OCI-LY3 (cell line): ENCODE measurements at regions not wholly inside any gene's neighbourhood (a gene's known extent, or its start where the extent isn't known, plus 50 kb on each side); places are given as distances from the start of the nearest gene placed in this dataset.

ENCODE experiments used
- H2AFZ ChIP-seq: fragments of 200-600, 300-600 bp; shearing (Covaris generic); 2 replicates; pipeline ENCODE4 v1.6.0; 2014; ENCODE audit warnings: antibody characterized with exemption, low read depth, low read length
- H3K27ac ChIP-seq: fragments of 200-600, 300-600 bp; sonication (generic); 2 replicates; pipeline ENCODE4 v1.5.1; 2014; ENCODE audit warnings: mild to moderate bottlenecking, low read length, moderate library complexity, mixed read lengths
- H3K27me3 ChIP-seq: fragments of 200-600, 300-600 bp; sonication (generic); 2 replicates; pipeline ENCODE4 v1.6.1; 2014; ENCODE audit warnings: low read depth, low read length, mixed read lengths
- H3K36me3 ChIP-seq: fragments of 200-600, 300-600 bp; sonication (generic); replicated peaks from 2 replicates; pipeline ENCODE3; 2014; ENCODE audit warnings: low read depth, low read length, mixed read lengths
- H3K4me1 ChIP-seq: fragments of 300-600, 200-600 bp; sonication (generic); 2 replicates; pipeline ENCODE4 v1.6.1; 2014; ENCODE audit warnings: low read length, mixed read lengths
- H3K4me2 ChIP-seq: fragments of 200-600, 300-600 bp; sonication (generic); 2 replicates; pipeline ENCODE4 v1.6.1; 2014; ENCODE audit warnings: low read length, mixed read lengths
- H3K4me3 ChIP-seq: fragments of 300-600, 200-600 bp; sonication (generic); 2 replicates; pipeline ENCODE4 v1.5.1; 2014; ENCODE audit warnings: antibody characterized with exemption, mild to moderate bottlenecking, low read length, moderate library complexity
- H3K79me2 ChIP-seq: fragments of 300-600, 200-600 bp; shearing (Covaris generic); 2 replicates; pipeline ENCODE4 v1.6.1; 2014; ENCODE audit warnings: mild to moderate bottlenecking, low read length, mixed read lengths
- H3K9ac ChIP-seq: fragments of 300-600, 200-600 bp; shearing (Covaris generic); 2 replicates; pipeline ENCODE4 v1.6.0; 2014; ENCODE audit warnings: mild to moderate bottlenecking, low read length, moderate library complexity
- H3K9me3 ChIP-seq: fragments of 200-600, 300-600 bp; shearing (Covaris generic); 2 replicates; pipeline ENCODE4 v1.6.1; 2014; ENCODE audit warnings: low read length, mixed read lengths; ENCODE audit not compliant: insufficient read depth
- H4K20me1 ChIP-seq: fragments of 200-600, 300-600 bp; sonication (generic); 2 replicates; pipeline ENCODE4 v1.6.1; 2016; ENCODE audit warnings: low read length, mixed read lengths; ENCODE audit not compliant: insufficient read depth
- EZH2phosphoT487 ChIP-seq: fragments of 200-600 bp; shearing (Covaris generic); IDR thresholded peaks from 2 replicates; pipeline ENCODE4 v1.6.1; 2018; ENCODE audit warnings: antibody characterized with exemption, mixed run types, low read depth
- TF ChIP-seq, protein P1 (sequence below): fragments of 200-600, 300-600 bp; sonication (generic); IDR thresholded peaks from 2 replicates; pipeline ENCODE4 v1.5.1; 2014; ENCODE audit warnings: antibody characterized with exemption, low read length, low read depth

DNA sequence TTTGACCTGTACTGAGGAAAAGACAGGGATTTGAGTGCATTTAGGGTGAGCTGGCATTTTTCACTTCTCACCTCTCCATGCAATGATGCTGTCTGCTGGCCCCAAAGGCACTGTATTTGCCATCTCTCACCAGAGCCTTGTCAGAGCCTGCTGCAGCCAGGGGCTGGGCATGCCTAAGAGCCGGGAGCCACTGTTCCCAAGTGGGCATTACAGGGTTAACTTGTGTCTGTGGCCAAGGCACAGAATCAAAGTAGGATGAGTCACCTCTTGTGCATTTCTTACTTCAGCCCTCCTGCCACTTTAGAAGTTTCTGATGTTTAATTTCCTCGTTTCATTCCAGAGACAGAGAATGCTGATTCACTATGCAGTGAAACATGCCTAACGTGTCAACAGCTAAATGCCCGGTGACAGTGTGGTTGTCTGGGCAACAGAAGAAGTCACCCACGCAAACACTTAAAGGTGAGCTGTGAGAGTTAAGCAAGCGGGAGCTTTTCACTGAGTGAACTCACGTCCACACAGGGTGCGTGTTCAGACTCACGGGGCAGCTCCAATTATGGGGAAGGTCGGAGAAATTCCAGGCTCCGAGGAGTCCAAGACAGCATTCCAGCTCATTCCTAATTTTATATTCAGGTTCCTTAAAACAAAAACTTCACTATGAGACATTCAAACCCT lies 57.1 kb upstream of the IGFBP3 start:
- H3K4me1 ChIP-seq = peaks cover 19% of the 10 kb centered on the region
- H3K9me3 ChIP-seq = peaks cover 5% of the 10 kb centered on the region; the same call in 1 of the 2 replicates
- H3K27ac ChIP-seq = no peak overlapping the region
- no peak overlapping the region for H3K9ac ChIP-seq
- H3K79me2 ChIP-seq = no peaks in the 10 kb centered on the region
- no peaks in the 10 kb centered on the region for H3K36me3 ChIP-seq
- H3K4me2 ChIP-seq = peak overlapping the region; percentile 36
- H3K4me3 ChIP-seq = no peak overlapping the region
- peak overlapping the region; percentile 21; the same call in 1 of the 2 replicates for H2AFZ ChIP-seq
- TF ChIP-seq, protein P1, sequence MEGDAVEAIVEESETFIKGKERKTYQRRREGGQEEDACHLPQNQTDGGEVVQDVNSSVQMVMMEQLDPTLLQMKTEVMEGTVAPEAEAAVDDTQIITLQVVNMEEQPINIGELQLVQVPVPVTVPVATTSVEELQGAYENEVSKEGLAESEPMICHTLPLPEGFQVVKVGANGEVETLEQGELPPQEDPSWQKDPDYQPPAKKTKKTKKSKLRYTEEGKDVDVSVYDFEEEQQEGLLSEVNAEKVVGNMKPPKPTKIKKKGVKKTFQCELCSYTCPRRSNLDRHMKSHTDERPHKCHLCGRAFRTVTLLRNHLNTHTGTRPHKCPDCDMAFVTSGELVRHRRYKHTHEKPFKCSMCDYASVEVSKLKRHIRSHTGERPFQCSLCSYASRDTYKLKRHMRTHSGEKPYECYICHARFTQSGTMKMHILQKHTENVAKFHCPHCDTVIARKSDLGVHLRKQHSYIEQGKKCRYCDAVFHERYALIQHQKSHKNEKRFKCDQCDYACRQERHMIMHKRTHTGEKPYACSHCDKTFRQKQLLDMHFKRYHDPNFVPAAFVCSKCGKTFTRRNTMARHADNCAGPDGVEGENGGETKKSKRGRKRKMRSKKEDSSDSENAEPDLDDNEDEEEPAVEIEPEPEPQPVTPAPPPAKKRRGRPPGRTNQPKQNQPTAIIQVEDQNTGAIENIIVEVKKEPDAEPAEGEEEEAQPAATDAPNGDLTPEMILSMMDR = no peak
- no peak for TF ChIP-seq EZH2phosphoT487
- no peaks in the 10 kb centered on the region for H4K20me1 ChIP-seq
- H3K27me3 ChIP-seq = no peaks in the 10 kb centered on the region

DNA sequence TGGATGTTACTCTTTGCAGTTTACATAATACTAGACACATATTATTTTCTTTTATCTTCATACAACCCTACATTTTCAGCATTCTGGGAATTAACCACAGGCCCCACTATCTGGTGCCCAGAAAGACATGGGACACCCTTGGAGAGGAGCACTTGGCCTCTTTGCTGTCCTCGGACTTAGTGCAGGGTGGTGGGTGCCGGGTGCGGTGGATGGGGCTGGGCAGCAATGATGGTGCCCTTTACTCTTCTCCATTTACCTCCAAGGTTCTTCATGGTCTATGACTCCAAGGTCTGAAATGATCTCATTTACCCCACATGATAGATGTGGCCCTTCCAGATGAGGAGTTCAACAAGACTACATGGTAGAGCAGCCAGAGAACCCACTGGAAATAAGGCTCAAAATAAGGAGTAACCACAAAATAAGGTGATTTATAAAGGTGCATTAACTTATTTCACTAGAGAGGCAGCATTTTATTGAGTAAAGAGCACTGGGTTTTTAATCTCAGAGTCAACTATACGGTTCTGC lies 56.2 kb upstream of the IGFBP3 start:
- peaks cover 19% of the 10 kb centered on the region for H3K4me1 ChIP-seq
- H2AFZ ChIP-seq = no peak overlapping the region
- H3K4me3 ChIP-seq = no peak overlapping the region
- peaks cover 5% of the 10 kb centered on the region; the same call in 1 of the 2 replicates for H3K9me3 ChIP-seq
- no peaks in the 10 kb centered on the region for H4K20me1 ChIP-seq
- no peaks in the 10 kb centered on the region for H3K36me3 ChIP-seq
- no peak overlapping the region for H3K27ac ChIP-seq
- no peaks in the 10 kb centered on the region for H3K79me2 ChIP-seq
- H3K27me3 ChIP-seq = no peaks in the 10 kb centered on the region
- TF ChIP-seq, protein P1 = no peak
- TF ChIP-seq EZH2phosphoT487 = no peak
- H3K9ac ChIP-seq = no peak overlapping the region
- no peak overlapping the region for H3K4me2 ChIP-seq

DNA sequence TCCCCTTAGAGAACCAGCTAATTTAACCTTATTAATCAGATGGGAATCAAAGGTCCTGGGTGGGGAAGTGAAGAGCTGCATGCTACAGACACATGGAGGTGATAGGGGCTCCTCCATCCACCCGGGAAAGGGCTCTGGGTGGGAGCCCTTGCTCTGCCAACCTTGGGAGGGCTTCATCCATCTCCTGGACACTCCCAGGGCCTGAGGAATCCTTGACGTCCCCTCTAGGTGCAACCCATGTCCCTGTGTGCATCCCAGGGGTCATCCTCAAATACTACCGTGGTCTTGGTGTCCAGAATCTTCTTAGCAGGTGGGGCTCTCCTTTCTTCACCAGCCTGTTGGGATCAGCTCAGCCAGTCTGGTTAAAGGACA lies 55.4 kb upstream of the IGFBP3 start:
- Histone ChIP-seq H3K27me3 (no peaks in the 10 kb centered on the region), H2AFZ (no peak overlapping the region), H4K20me1 (no peaks in the 10 kb centered on the region), H3K9ac (no peak overlapping the region), H3K4me1 (peaks cover 19% of the 10 kb centered on the region), H3K27ac (no peak overlapping the region), H3K9me3 (no peaks in the 10 kb centered on the region), H3K4me2 (no peak overlapping the region), H3K4me3 (no peak overlapping the region), H3K36me3 (no peaks in the 10 kb centered on the region), H3K79me2 (no peaks in the 10 kb centered on the region)
- no peak for TF ChIP-seq EZH2phosphoT487

DNA sequence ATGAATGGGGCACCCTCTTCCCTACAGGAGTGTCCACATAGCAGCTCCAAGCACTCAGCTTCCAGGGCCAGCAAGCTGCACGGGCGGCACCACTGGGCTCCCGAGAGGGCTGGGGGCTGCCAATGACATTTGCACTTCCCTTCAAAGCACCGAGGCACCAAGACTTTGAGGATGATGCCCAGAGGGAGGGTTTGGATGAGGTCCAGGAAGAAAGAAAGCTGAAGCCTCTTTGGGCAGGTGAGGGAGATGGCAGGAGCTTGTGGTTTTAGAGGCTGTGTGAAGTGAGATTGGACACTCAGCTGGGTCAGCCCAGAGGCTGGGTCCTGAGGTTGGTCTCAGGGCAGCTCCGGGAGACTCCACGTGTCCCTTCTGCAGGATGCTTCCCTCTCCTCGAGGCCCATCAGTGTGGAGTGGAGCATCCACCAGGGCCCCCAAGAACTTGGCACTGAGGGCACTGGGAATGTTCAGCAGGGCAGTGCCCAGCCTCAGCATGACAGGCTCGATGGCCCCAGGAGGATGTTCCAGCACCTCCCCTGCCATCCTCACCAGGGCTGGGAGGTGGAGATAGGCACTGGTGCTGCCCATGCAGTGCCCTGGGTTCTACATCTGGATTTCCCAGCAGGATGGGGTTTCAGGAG lies 54.9 kb upstream of the IGFBP3 start:
- H3K4me3 ChIP-seq = no peak overlapping the region
- H3K79me2 ChIP-seq = no peaks in the 10 kb centered on the region
- no peak overlapping the region for H2AFZ ChIP-seq
- H3K4me2 ChIP-seq = no peak overlapping the region
- no peak overlapping the region for H3K9ac ChIP-seq
- H3K4me1 ChIP-seq = peaks cover 19% of the 10 kb centered on the region
- H4K20me1 ChIP-seq = no peaks in the 10 kb centered on the region
- TF ChIP-seq, protein P1 = no peak
- TF ChIP-seq EZH2phosphoT487 = no peak
- H3K27ac ChIP-seq = no peak overlapping the region
- H3K36me3 ChIP-seq = no peaks in the 10 kb centered on the region
- H3K9me3 ChIP-seq = no peaks in the 10 kb centered on the region
- no peaks in the 10 kb centered on the region for H3K27me3 ChIP-seq
